ENCODE measurements at regions not wholly inside any gene's neighbourhood (a gene's known extent, or its start where the extent isn't known, plus 50 kb on each side); places are given as distances from the start of the nearest gene placed in this dataset.

DNA sequence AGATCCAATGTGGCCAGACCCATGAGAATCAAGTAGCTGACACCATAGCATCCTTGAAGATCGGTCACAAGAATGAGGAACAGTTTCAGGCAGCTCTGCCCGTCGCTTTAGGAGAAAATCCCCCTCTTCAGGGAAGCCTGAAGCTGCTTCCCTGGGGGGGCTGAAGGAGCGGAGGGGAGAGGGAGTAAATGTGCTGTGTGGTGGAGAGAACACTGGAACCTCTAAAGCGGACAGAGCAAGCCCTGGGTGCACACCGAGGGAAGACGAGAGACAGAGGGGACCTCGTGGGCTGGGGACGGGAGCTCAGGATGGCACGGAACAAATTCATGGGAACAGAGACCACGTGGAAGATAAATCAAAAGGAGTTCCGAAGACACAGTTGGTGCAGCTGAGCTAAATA is 154.3 kb downstream of the NDUFA10 start:
- Histone ChIP-seq H2AFZ (ENCODE audit: low read length) (no peak overlapping the region), H3F3A (ENCODE audit: insufficient read depth, low read length) (peaks cover 5% of the 10 kb centered on the region; the same call in 1 of the 2 replicates)
- TF ChIP-seq EZH2 (IDR thresholded peaks at IDR 0.05; ENCODE audit: borderline replicate concordance, low read length) (no peak), CTCF (IDR thresholded peaks at IDR 0.05; ENCODE audit: low read length) (no peak)

DNA sequence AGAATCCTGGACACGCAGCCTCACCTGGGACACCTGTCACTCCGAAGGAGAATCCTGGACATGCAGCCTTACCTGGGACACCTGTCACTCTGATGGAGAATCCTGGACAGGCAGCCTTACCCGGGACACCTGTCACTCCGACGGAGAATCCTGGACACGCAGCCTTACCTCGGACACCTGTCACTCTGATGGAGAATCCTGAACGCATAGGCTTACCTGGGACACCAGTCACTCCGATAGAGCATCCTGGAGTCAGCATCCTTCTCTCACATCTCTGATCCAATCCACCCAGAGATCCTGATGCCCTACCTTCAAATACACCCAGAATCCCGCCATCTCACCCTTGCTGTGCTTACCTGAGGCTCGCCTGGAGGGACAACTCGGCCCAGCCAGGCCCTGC is 154.9 kb downstream of the NDUFA10 start:
- Histone ChIP-seq H3K9ac (ENCODE audit: low read length) (no peak overlapping the region), H3K9me3 (ENCODE audit: low read length) (peaks cover 2% of the 10 kb centered on the region; the same call in 1 of the 2 replicates), H3K36me3 (ENCODE audit: insufficient read depth, low read length) (no peaks in the 10 kb centered on the region), H3K9me2 (ENCODE audit: low read depth, low read length) (no peaks in the 10 kb centered on the region), H3K27me3 (ENCODE audit: insufficient read depth, low read length) (no peaks in the 10 kb centered on the region), H3F3A (ENCODE audit: insufficient read depth, low read length) (peaks cover 5% of the 10 kb centered on the region; the same call in 1 of the 2 replicates), H3K4me1 (ENCODE audit: insufficient read depth, low read length, severe bottlenecking) (no peaks in the 10 kb centered on the region), H3K27ac (ENCODE audit: low read depth, low read length, poor library complexity, severe bottlenecking) (no peak overlapping the region), H4K20me1 (ENCODE audit: insufficient read depth, low read length) (no peaks in the 10 kb centered on the region), H3K79me2 (ENCODE audit: insufficient read depth, low read length) (no peaks in the 10 kb centered on the region), H2AFZ (ENCODE audit: low read length) (no peak overlapping the region), H3K4me3 (ENCODE audit: low read depth, low read length, poor library complexity, severe bottlenecking) (no peak overlapping the region), H3K4me2 (ENCODE audit: low read length) (no peak overlapping the region)
- TF ChIP-seq CTCF (IDR thresholded peaks at IDR 0.05; ENCODE audit: low read length) (no peak), EZH2 (IDR thresholded peaks at IDR 0.05; ENCODE audit: borderline replicate concordance, low read length) (no peak)

More for the DNA sequence above, 154.3 kb downstream of the NDUFA10 start:
- H3K9me3 ChIP-seq (ENCODE audit: low read length): peaks cover 2% of the 10 kb centered on the region; the same call in 1 of the 2 replicates
- H3K36me3 ChIP-seq (ENCODE audit: insufficient read depth, low read length): no peaks in the 10 kb centered on the region
- no peaks in the 10 kb centered on the region for H3K9me2 ChIP-seq (ENCODE audit: low read depth, low read length)
- no peaks in the 10 kb centered on the region for H3K79me2 ChIP-seq (ENCODE audit: insufficient read depth, low read length)
- no peaks in the 10 kb centered on the region for H3K27me3 ChIP-seq (ENCODE audit: insufficient read depth, low read length)
- no peak overlapping the region for H3K9ac ChIP-seq (ENCODE audit: low read length)
- no peaks in the 10 kb centered on the region for H4K20me1 ChIP-seq (ENCODE audit: insufficient read depth, low read length)
- no peak overlapping the region for H3K4me2 ChIP-seq (ENCODE audit: low read length)
- no peak overlapping the region for H3K4me3 ChIP-seq (ENCODE audit: low read depth, low read length, poor library complexity, severe bottlenecking)
- no peaks in the 10 kb centered on the region for H3K4me1 ChIP-seq (ENCODE audit: insufficient read depth, low read length, severe bottlenecking)
- no peak overlapping the region for H3K27ac ChIP-seq (ENCODE audit: low read depth, low read length, poor library complexity, severe bottlenecking)

DNA sequence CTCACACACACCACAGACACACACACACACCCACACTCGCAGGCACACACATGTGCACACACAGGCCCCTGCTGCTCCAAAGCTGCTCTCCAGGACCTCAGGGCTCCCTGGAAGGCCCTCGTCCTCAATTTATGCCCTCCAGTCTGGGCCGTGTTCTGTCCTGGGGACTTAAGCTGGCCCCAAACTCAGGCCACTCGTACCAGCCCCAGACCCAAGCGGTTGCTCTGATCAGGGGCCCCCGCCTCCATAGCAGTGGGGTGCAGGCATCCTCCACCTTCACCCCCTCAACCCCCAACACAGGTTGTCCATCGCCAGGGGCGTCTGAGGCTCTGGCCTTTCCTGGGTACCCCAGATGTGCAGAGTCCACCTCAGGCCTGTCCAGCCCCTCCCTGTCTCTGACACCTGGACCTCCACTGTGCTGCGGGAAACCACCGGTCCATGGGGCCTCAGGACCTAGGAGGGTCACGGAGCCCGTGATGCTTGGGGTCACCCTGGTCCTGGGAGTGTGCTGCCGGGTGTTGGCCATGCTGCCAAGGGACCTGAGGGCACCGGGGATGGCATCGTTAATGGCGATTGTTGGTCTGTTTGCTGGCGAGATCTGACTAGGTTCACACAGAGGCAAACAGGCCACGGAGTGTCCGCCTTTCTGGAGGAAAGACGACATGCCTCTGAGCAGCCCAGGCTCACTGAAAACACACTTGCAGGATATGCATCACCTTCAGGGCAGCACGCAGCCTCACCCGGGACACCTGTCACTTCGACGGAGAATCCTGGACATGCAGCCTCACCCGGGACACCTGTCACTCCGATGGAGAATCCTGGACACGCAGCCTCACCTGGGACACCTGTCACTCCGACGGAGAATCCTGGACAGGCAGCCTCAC is 155.6 kb downstream of the NDUFA10 start:
- Histone ChIP-seq H3K79me2 (ENCODE audit: insufficient read depth, low read length) (no peaks in the 10 kb centered on the region), H3F3A (ENCODE audit: insufficient read depth, low read length) (peaks cover 5% of the 10 kb centered on the region; the same call in 1 of the 2 replicates), H3K27ac (ENCODE audit: low read depth, low read length, poor library complexity, severe bottlenecking) (no peak overlapping the region), H3K9me2 (ENCODE audit: low read depth, low read length) (no peaks in the 10 kb centered on the region), H4K20me1 (ENCODE audit: insufficient read depth, low read length) (no peaks in the 10 kb centered on the region), H3K9me3 (ENCODE audit: low read length) (peaks cover 2% of the 10 kb centered on the region; the same call in 1 of the 2 replicates), H2AFZ (ENCODE audit: low read length) (no peak overlapping the region), H3K9ac (ENCODE audit: low read length) (no peak overlapping the region), H3K4me3 (ENCODE audit: low read depth, low read length, poor library complexity, severe bottlenecking) (no peak overlapping the region), H3K27me3 (ENCODE audit: insufficient read depth, low read length) (no peaks in the 10 kb centered on the region), H3K36me3 (ENCODE audit: insufficient read depth, low read length) (no peaks in the 10 kb centered on the region), H3K4me2 (ENCODE audit: low read length) (no peak overlapping the region), H3K4me1 (ENCODE audit: insufficient read depth, low read length, severe bottlenecking) (no peaks in the 10 kb centered on the region)
- no peak for TF ChIP-seq CTCF (IDR thresholded peaks at IDR 0.05; ENCODE audit: low read length)
- TF ChIP-seq EZH2 (IDR thresholded peaks at IDR 0.05; ENCODE audit: borderline replicate concordance, low read length): no peak

Measured in OCI-LY1 (cell line).